SU-DHL-6 (cell line): ENCODE measurements at regions not wholly inside any gene's neighbourhood (a gene's known extent, or its start where the extent isn't known, plus 50 kb on each side); places are given as distances from the start of the nearest gene placed in this dataset.

Experiments
- EZH2phosphoT487 ChIP-seq: fragments of 200-600 bp; sonication (generic), shearing (Covaris generic); conservative IDR thresholded peaks from 2 replicates; pipeline ENCODE4 v1.6.1; 2018; ENCODE audit warnings: mild to moderate bottlenecking, antibody characterized with exemption, low read length, moderate library complexity, mixed read lengths
- TF ChIP-seq, protein P1 (sequence below): fragments of 200-600 bp; sonication (generic); IDR thresholded peaks from one replicate; pipeline ENCODE4 v1.5.1; 2017; ENCODE audit warnings: antibody characterized with exemption, mild to moderate bottlenecking, low read length, moderate library complexity; ENCODE audit not compliant: insufficient read depth, poor library complexity, severe bottlenecking

GRCh38 chr6:144877118-144877517 is 592.0 kb downstream of the UTRN start:
- TF ChIP-seq, protein P1, sequence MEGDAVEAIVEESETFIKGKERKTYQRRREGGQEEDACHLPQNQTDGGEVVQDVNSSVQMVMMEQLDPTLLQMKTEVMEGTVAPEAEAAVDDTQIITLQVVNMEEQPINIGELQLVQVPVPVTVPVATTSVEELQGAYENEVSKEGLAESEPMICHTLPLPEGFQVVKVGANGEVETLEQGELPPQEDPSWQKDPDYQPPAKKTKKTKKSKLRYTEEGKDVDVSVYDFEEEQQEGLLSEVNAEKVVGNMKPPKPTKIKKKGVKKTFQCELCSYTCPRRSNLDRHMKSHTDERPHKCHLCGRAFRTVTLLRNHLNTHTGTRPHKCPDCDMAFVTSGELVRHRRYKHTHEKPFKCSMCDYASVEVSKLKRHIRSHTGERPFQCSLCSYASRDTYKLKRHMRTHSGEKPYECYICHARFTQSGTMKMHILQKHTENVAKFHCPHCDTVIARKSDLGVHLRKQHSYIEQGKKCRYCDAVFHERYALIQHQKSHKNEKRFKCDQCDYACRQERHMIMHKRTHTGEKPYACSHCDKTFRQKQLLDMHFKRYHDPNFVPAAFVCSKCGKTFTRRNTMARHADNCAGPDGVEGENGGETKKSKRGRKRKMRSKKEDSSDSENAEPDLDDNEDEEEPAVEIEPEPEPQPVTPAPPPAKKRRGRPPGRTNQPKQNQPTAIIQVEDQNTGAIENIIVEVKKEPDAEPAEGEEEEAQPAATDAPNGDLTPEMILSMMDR = no peak
- no peak for TF ChIP-seq EZH2phosphoT487
